ENCODE measurements at regions not wholly inside any gene's neighbourhood (a gene's known extent, or its start where the extent isn't known, plus 50 kb on each side); places are given as distances from the start of the nearest gene placed in this dataset.

- Histone ChIP-seq H3K56ac (replicated peaks; ENCODE audit: insufficient read length, low read depth, low read length) (no peak overlapping the region), H3K14ac (ENCODE audit: insufficient read length) (no peak overlapping the region), H3K27ac (ENCODE audit: low read depth, low read length) (no peak overlapping the region), H3K4me1 (replicated peaks in 1 of 4; ENCODE audit: control insufficient read depth in 3 of 4, insufficient read depth in 4 of 4, low read length in 3 of 4) (no peaks in the 10 kb centered on the region), H3K18ac (ENCODE audit: extremely low read depth, low read length) (no peak overlapping the region), H3K9me3 (ENCODE audit: insufficient read depth in 2 of 2, low read depth in 1 of 2, low read length in 1 of 2) (no peaks in the 10 kb centered on the region), H3K9ac (replicated peaks in 1 of 4; ENCODE audit: extremely low read depth in 1 of 4, low read depth in 3 of 4, low read length in 3 of 4) (no peak overlapping the region), H2BK5ac (ENCODE audit: low read depth, low read length) (no peak overlapping the region), H3K23me2 (ENCODE audit: low read depth, low read length) (no peaks in the 10 kb centered on the region), H4K91ac (replicated peaks; ENCODE audit: insufficient read length, low read length) (no peak overlapping the region), H3K79me1 (ENCODE audit: low read depth, low read length) (no peaks in the 10 kb centered on the region), H4K8ac (ENCODE audit: extremely low read depth, insufficient read depth, low read length) (no peak overlapping the region), H4K5ac (ENCODE audit: insufficient read length, low read depth, low read length) (no peak overlapping the region), H3K23ac (ENCODE audit: insufficient read length) (no peak overlapping the region), H3K36me3 (ENCODE audit: control insufficient read depth in 2 of 4, insufficient read depth in 4 of 4, low read length in 3 of 4) (no peaks in the 10 kb centered on the region), H3K4ac (replicated peaks; ENCODE audit: insufficient read length, low read depth, low read length) (no peak overlapping the region), H2BK15ac (ENCODE audit: low read length) (no peak overlapping the region), H3K4me2 (ENCODE audit: insufficient read depth in 1 of 2, low read depth in 2 of 2, low read length in 2 of 2) (no peak overlapping the region), H2BK12ac (ENCODE audit: low read depth, low read length) (no peak overlapping the region), H4K20me1 (replicated peaks in 1 of 2; ENCODE audit: control insufficient read depth in 1 of 2, insufficient read depth in 2 of 2, low read length in 2 of 2) (no peaks in the 10 kb centered on the region), H2AFZ (ENCODE audit: low read length) (no peak overlapping the region), H2BK20ac (ENCODE audit: low read length) (no peak overlapping the region), H3K79me2 (ENCODE audit: control insufficient read depth in 1 of 2, insufficient read depth in 2 of 2, low read length in 2 of 2) (no peaks in the 10 kb centered on the region), H2BK120ac (replicated peaks; ENCODE audit: low read depth, low read length) (no peak overlapping the region), H2AK5ac (ENCODE audit: low read depth, low read length) (no peak overlapping the region), H3K4me3 (ENCODE audit: extremely low read depth in 1 of 4, insufficient read depth in 2 of 4, low read depth in 3 of 4, low read length in 4 of 4) (no peak overlapping the region), H3K27me3 (replicated peaks in 1 of 4; ENCODE audit: control insufficient read depth in 3 of 4, extremely low read depth in 1 of 4, insufficient read depth in 3 of 4, low read length in 3 of 4) (no peaks in the 10 kb centered on the region)
- TF ChIP-seq, protein P1, sequence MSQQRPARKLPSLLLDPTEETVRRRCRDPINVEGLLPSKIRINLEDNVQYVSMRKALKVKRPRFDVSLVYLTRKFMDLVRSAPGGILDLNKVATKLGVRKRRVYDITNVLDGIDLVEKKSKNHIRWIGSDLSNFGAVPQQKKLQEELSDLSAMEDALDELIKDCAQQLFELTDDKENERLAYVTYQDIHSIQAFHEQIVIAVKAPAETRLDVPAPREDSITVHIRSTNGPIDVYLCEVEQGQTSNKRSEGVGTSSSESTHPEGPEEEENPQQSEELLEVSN (IDR thresholded peaks at IDR 0.05) = no peak
- TF ChIP-seq TBP (IDR thresholded peaks at IDR 0.05; ENCODE audit: low read depth, low read length) (no peak), RNF2 (IDR thresholded peaks at IDR 0.05; ENCODE audit: borderline replicate concordance, low read depth, low read length, missing control alignments, poor library complexity, severe bottlenecking) (no peak), POU5F1 (IDR thresholded peaks at IDR 0.05; ENCODE audit: low read depth, low read length) (no peak), SP4 (IDR thresholded peaks at IDR 0.05; ENCODE audit: low read length) (no peak)
- WGBS, 2 experiments (ENCODE audit: extremely low coverage in 1 of 2, insufficient coverage in 1 of 2, insufficient read length in 1 of 2, insufficient replicate concordance in 2 of 2, low coverage in 1 of 2, low lambda C conversion rate in 2 of 2, missing lambda C conversion rate in 1 of 2) = 89% methylated on average over 4 of the region's 4 CpGs; no CpG with 5 or more reads in 1 of the 2 experiments
- DNase-seq (ENCODE audit: low read depth in 1 of 2, low spot score in 2 of 2) (no peak), FAIRE-seq (no peak)
- POLR2A ChIA-PET (ENCODE audit: partially characterized antibody) = no interaction called here
- CTCF ChIA-PET (ENCODE audit: partially characterized antibody) = no interaction called here
Observed at GRCh38 chr10:61548364-61548763, 95.2 kb upstream of the TMEM26 start.

Measured in H1 (cell line).